SK-N-SH (cell line): ENCODE measurements at regions not wholly inside any gene's neighbourhood (a gene's known extent, or its start where the extent isn't known, plus 50 kb on each side); places are given as distances from the start of the nearest gene placed in this dataset.

Source experiments
- RCOR1 ChIP-seq: fragments of 150-350 bp; IDR thresholded peaks from 2 replicates; pipeline ENCODE4 v1.6.1; 2017; ENCODE audit warnings: antibody characterized with exemption, low read length
- TF ChIP-seq, protein P1 (sequence below): fragments of 200-600 bp; sonication (generic); IDR thresholded peaks from 2 replicates; pipeline ENCODE4 v1.6.1; 2017; ENCODE audit warnings: antibody characterized with exemption, mild to moderate bottlenecking, moderate library complexity
- TF ChIP-seq, protein P2 (sequence below): IDR thresholded peaks from 2 replicates; pipeline ENCODE4 v1.6.1; 2012; ENCODE audit warnings: mild to moderate bottlenecking, low read depth, low read length, moderate library complexity

DNA sequence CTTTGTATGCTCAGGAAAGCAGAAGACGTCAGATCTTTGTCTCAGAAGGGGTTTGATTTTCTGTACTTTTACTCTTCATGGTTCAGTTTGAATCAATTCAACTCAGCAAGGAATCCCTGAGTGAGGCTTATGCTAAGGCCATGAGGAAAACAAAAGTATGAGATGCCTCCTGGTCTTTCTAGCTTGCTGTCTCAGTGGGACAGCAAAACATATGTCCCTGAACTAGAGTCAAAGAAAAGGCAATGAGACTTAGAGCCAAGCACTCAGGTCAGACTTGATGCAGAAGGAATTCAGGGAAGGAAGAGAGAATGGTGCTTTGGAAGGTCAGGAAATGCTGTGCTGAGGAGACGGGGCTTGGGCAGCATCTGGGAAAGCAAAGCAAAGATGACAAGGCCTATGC, 236.2 kb upstream of the SFRP2 start:
- TF ChIP-seq, protein P1, sequence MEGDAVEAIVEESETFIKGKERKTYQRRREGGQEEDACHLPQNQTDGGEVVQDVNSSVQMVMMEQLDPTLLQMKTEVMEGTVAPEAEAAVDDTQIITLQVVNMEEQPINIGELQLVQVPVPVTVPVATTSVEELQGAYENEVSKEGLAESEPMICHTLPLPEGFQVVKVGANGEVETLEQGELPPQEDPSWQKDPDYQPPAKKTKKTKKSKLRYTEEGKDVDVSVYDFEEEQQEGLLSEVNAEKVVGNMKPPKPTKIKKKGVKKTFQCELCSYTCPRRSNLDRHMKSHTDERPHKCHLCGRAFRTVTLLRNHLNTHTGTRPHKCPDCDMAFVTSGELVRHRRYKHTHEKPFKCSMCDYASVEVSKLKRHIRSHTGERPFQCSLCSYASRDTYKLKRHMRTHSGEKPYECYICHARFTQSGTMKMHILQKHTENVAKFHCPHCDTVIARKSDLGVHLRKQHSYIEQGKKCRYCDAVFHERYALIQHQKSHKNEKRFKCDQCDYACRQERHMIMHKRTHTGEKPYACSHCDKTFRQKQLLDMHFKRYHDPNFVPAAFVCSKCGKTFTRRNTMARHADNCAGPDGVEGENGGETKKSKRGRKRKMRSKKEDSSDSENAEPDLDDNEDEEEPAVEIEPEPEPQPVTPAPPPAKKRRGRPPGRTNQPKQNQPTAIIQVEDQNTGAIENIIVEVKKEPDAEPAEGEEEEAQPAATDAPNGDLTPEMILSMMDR, result no peak
- TF ChIP-seq, protein P2, sequence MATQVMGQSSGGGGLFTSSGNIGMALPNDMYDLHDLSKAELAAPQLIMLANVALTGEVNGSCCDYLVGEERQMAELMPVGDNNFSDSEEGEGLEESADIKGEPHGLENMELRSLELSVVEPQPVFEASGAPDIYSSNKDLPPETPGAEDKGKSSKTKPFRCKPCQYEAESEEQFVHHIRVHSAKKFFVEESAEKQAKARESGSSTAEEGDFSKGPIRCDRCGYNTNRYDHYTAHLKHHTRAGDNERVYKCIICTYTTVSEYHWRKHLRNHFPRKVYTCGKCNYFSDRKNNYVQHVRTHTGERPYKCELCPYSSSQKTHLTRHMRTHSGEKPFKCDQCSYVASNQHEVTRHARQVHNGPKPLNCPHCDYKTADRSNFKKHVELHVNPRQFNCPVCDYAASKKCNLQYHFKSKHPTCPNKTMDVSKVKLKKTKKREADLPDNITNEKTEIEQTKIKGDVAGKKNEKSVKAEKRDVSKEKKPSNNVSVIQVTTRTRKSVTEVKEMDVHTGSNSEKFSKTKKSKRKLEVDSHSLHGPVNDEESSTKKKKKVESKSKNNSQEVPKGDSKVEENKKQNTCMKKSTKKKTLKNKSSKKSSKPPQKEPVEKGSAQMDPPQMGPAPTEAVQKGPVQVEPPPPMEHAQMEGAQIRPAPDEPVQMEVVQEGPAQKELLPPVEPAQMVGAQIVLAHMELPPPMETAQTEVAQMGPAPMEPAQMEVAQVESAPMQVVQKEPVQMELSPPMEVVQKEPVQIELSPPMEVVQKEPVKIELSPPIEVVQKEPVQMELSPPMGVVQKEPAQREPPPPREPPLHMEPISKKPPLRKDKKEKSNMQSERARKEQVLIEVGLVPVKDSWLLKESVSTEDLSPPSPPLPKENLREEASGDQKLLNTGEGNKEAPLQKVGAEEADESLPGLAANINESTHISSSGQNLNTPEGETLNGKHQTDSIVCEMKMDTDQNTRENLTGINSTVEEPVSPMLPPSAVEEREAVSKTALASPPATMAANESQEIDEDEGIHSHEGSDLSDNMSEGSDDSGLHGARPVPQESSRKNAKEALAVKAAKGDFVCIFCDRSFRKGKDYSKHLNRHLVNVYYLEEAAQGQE, result no peak
- TF ChIP-seq RCOR1, result no peak
